ENCODE measurements at regions not wholly inside any gene's neighbourhood (a gene's known extent, or its start where the extent isn't known, plus 50 kb on each side); places are given as distances from the start of the nearest gene placed in this dataset.

- Histone ChIP-seq H3K4me3 (ENCODE audit: low read depth in 1 of 3, low read length in 3 of 3) (no peak overlapping the region), H3K9me3 (ENCODE audit: control insufficient read depth in 4 of 4, low read length in 3 of 4) (no peaks in the 10 kb centered on the region), H3K27me3 (ENCODE audit: control insufficient read depth in 4 of 4, insufficient read depth in 4 of 4, low read length in 3 of 4) (no peaks in the 10 kb centered on the region), H3K36me3 (ENCODE audit: control insufficient read depth in 4 of 4, insufficient read depth in 3 of 4, low read depth in 1 of 4, low read length in 3 of 4) (no peaks in the 10 kb centered on the region), H3K27ac (ENCODE audit: low read depth in 1 of 2, low read length in 2 of 2) (no peak overlapping the region), H3K9ac (ENCODE audit: low read depth in 1 of 2, low read length in 2 of 2) (no peak overlapping the region), H3K4me1 (ENCODE audit: control insufficient read depth in 4 of 4, insufficient read depth in 4 of 4, low read length in 3 of 4) (peaks cover 0 to 4% (median 2%) of the 10 kb centered on the region in 4 donors)
- DNase-seq (ENCODE audit: low spot score) = peak; percentile 16
- WGBS = 92% methylated on average over 10 of the region's 10 CpGs
- TF ChIP-seq RXRA (IDR thresholded peaks at IDR 0.05) (no peak), HNF4A (conservative IDR thresholded peaks at IDR 0.05) (no peak), NR2F2 (IDR thresholded peaks at IDR 0.05) (no peak), YY1 (IDR thresholded peaks at IDR 0.05) (no peak), MAX (IDR thresholded peaks at IDR 0.05) (no peak), ZBTB33 (IDR thresholded peaks at IDR 0.05) (no peak), HNF4G (IDR thresholded peaks at IDR 0.05) (no peak), FOXA1 (IDR thresholded peaks at IDR 0.05) (no peak), RAD21 (IDR thresholded peaks at IDR 0.05) (no peak)
Observed at GRCh38 chr20:40960521-40960956, 68.1 kb upstream of the TOP1 start.

- DNase-seq (ENCODE audit: low spot score) = peak; percentile 14
- 92% methylated on average over 2 of the region's 2 CpGs for WGBS
- H3K27me3 ChIP-seq (ENCODE audit: control insufficient read depth in 4 of 4, insufficient read depth in 4 of 4, low read length in 3 of 4) = no peaks in the 10 kb centered on the region
Observed at GRCh38 chr20:40961176-40961575, 67.4 kb upstream of the TOP1 start.

GRCh38 chr20:40961686-40962640 is 66.7 kb upstream of the TOP1 start:
- peaks cover 0 to 4% (median 2%) of the 10 kb centered on the region in 4 donors for H3K4me1 ChIP-seq (ENCODE audit: control insufficient read depth in 4 of 4, insufficient read depth in 4 of 4, low read length in 3 of 4)
- H3K36me3 ChIP-seq (ENCODE audit: control insufficient read depth in 4 of 4, insufficient read depth in 3 of 4, low read depth in 1 of 4, low read length in 3 of 4) = no peaks in the 10 kb centered on the region
- no peak for TF ChIP-seq MAX (IDR thresholded peaks at IDR 0.05)
- no peak for TF ChIP-seq REST (IDR thresholded peaks at IDR 0.05)
- TF ChIP-seq GABPA (IDR thresholded peaks at IDR 0.05 in 1 of 2, conservative IDR thresholded peaks at IDR 0.05 in 1 of 2) = no peak
- TF ChIP-seq SP1 (IDR thresholded peaks at IDR 0.05) = no peak
- no peak for TF ChIP-seq RAD21 (IDR thresholded peaks at IDR 0.05)
- no peak for TF ChIP-seq ZBTB33 (IDR thresholded peaks at IDR 0.05)
- TF ChIP-seq CTCF (IDR thresholded peaks at IDR 0.05; ENCODE audit: low read depth, low read length, missing input control) = no peak
- TF ChIP-seq RXRA (IDR thresholded peaks at IDR 0.05) = no peak
- no peaks in the 10 kb centered on the region for H3K27me3 ChIP-seq (ENCODE audit: control insufficient read depth in 4 of 4, insufficient read depth in 4 of 4, low read length in 3 of 4)
- H3K9me3 ChIP-seq (ENCODE audit: control insufficient read depth in 4 of 4, low read length in 3 of 4) = no peaks in the 10 kb centered on the region
- 86% methylated on average over 13 of the region's 13 CpGs for WGBS
- H3K9ac ChIP-seq (ENCODE audit: low read depth in 1 of 2, low read length in 2 of 2) = no peak overlapping the region
- H3K4me3 ChIP-seq (ENCODE audit: low read depth in 1 of 3, low read length in 3 of 3) = no peak overlapping the region
- DNase-seq (ENCODE audit: low spot score) = peak; percentile 32
- H3K27ac ChIP-seq (ENCODE audit: low read depth in 1 of 2, low read length in 2 of 2) = no peak overlapping the region

More at GRCh38 chr20:40961176-40961575, 67.4 kb upstream of the TOP1 start:
- no peaks in the 10 kb centered on the region for H3K9me3 ChIP-seq (ENCODE audit: control insufficient read depth in 4 of 4, low read length in 3 of 4)
- no peak overlapping the region for H3K4me3 ChIP-seq (ENCODE audit: low read depth in 1 of 3, low read length in 3 of 3)
- no peaks in the 10 kb centered on the region for H3K36me3 ChIP-seq (ENCODE audit: control insufficient read depth in 4 of 4, insufficient read depth in 3 of 4, low read depth in 1 of 4, low read length in 3 of 4)
- TF ChIP-seq HNF4A (conservative IDR thresholded peaks at IDR 0.05) (no peak), YY1 (IDR thresholded peaks at IDR 0.05) (no peak), RAD21 (IDR thresholded peaks at IDR 0.05) (no peak), FOXA2 (IDR thresholded peaks at IDR 0.05) (no peak), FOXA1 (IDR thresholded peaks at IDR 0.05) (no peak), RXRA (IDR thresholded peaks at IDR 0.05) (no peak), HNF4G (IDR thresholded peaks at IDR 0.05) (no peak), GABPA (IDR thresholded peaks at IDR 0.05 in 1 of 2, conservative IDR thresholded peaks at IDR 0.05 in 1 of 2) (no peak)
- peaks cover 0 to 4% (median 2%) of the 10 kb centered on the region in 4 donors for H3K4me1 ChIP-seq (ENCODE audit: control insufficient read depth in 4 of 4, insufficient read depth in 4 of 4, low read length in 3 of 4)
- H3K9ac ChIP-seq (ENCODE audit: low read depth in 1 of 2, low read length in 2 of 2) = no peak overlapping the region
- no peak overlapping the region for H3K27ac ChIP-seq (ENCODE audit: low read depth in 1 of 2, low read length in 2 of 2)
